ACC112 (cell line): ENCODE measurements at regions not wholly inside any gene's neighbourhood (a gene's known extent, or its start where the extent isn't known, plus 50 kb on each side); places are given as distances from the start of the nearest gene placed in this dataset.
"Not testable (repeated sequence)": the region's sequence is repeated elsewhere in the genome, so short reads cannot be mapped to it uniquely, and the experiment has no call there.

Source experiments
- H2AFZ ChIP-seq: fragments of 200-600 bp; sonication (generic); one replicate; pipeline ENCODE4 v1.6.0; 2017; ENCODE audit warnings: antibody characterized with exemption, low read length; ENCODE audit not compliant: unreplicated experiment
- H3K27ac ChIP-seq: fragments of 200-600 bp; sonication (generic); 2 replicates; pipeline ENCODE4 v1.5.1; 2014; ENCODE audit warnings: low read depth, mild to moderate bottlenecking, antibody characterized with exemption, low read length, moderate library complexity
- H3K27me3 ChIP-seq: fragments of 200-600 bp; sonication (generic); 2 replicates; pipeline ENCODE4 v1.6.1; 2014; ENCODE audit warnings: mild to moderate bottlenecking, antibody characterized with exemption, low read length, moderate library complexity, mixed read lengths; ENCODE audit not compliant: insufficient read depth
- H3K36me3 ChIP-seq: fragments of 200-600 bp; sonication (generic); 2 replicates; pipeline ENCODE4 v1.6.1; 2016; ENCODE audit warnings: mild to moderate bottlenecking, antibody characterized with exemption, low read length, moderate library complexity, mixed read lengths; ENCODE audit not compliant: insufficient read depth
- H3K4me1 ChIP-seq: fragments of 200-600 bp; sonication (generic); one replicate; pipeline ENCODE4 v1.6.1; 2016; ENCODE audit warnings: low read length, mixed read lengths; ENCODE audit not compliant: insufficient read depth, unreplicated experiment, control insufficient read depth
- H3K4me3 ChIP-seq: fragments of 200-600 bp; sonication (generic); 2 replicates; pipeline ENCODE4 v1.5.1; 2014; ENCODE audit warnings: mild to moderate bottlenecking, low read depth, low read length
- H3K79me2 ChIP-seq: fragments of 200-600 bp; sonication (generic); one replicate; pipeline ENCODE4 v1.6.0; 2016; ENCODE audit warnings: low read length; ENCODE audit not compliant: control insufficient read depth, unreplicated experiment, insufficient read depth

- Histone ChIP-seq H3K27ac (no peak overlapping the region), H3K79me2 (no peaks in the 10 kb centered on the region), H2AFZ (no peak overlapping the region), H3K36me3 (no peaks in the 10 kb centered on the region), H3K4me3 (no peak overlapping the region), H3K4me1 (no peaks in the 10 kb centered on the region), H3K27me3 (no peaks in the 10 kb centered on the region)
Measured at GRCh38 chr7:138363721-138364120, 96.3 kb upstream of the TRIM24 start.

GRCh38 chr7:138366137-138366536 is 93.9 kb upstream of the TRIM24 start:
- H3K27me3 ChIP-seq, H3K4me1 ChIP-seq, H3K79me2 ChIP-seq, H3K36me3 ChIP-seq, H3K27ac ChIP-seq, H3K4me3 ChIP-seq, H2AFZ ChIP-seq: not testable (repeated sequence)

- not testable (repeated sequence) for H2AFZ ChIP-seq, H3K27me3 ChIP-seq, H3K79me2 ChIP-seq, H3K36me3 ChIP-seq, H3K4me1 ChIP-seq, H3K27ac ChIP-seq, H3K4me3 ChIP-seq
Measured at GRCh38 chr7:138366676-138367075, 93.4 kb upstream of the TRIM24 start.

DNA sequence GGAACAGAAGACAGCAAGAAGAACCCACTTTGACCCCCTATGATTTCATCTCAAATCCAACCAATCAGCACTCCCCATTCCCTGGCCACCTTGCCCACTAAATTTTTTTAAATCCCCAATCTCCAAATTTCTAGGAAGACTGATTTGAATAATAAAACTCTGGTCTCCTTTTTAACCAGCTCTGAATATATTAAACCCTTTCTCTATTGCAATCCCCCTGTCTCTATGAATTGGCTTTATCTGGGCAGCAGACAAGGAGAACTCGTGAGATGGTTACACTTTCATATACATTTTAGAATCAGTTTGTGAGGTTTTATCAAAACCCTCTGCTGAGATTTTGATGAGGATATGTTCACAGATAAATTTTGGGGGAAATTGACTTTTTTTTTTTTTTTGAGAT is 90.3 kb upstream of the TRIM24 start:
- no peaks in the 10 kb centered on the region for H3K4me1 ChIP-seq
- H3K79me2 ChIP-seq = no peaks in the 10 kb centered on the region
- no peaks in the 10 kb centered on the region for H3K36me3 ChIP-seq
- H2AFZ ChIP-seq = no peak overlapping the region
- H3K27me3 ChIP-seq = no peaks in the 10 kb centered on the region
- no peak overlapping the region for H3K4me3 ChIP-seq
- no peak overlapping the region for H3K27ac ChIP-seq

DNA sequence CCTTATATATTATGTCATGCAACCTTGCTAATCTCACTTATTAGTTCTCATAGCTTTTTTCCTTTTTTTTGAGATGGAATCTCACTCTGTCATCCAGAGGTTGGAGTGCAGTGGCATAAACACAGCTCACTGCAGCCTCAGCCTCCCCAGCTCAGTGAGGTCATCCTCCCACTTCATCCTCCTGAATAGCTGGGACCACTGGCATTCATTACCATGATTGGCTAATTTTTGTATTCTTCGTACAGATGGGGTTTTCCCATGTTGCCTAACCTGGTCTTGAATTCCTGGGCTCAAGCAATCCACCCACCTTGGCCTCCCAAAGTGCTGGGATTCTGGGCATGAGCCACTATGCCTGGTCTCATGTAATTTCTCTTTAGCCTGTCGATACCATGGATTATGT is 89.1 kb upstream of the TRIM24 start:
- H3K79me2 ChIP-seq = no peaks in the 10 kb centered on the region
- H3K4me1 ChIP-seq = no peaks in the 10 kb centered on the region
- no peaks in the 10 kb centered on the region for H3K27me3 ChIP-seq
- H3K27ac ChIP-seq = no peak overlapping the region
- H2AFZ ChIP-seq = no peak overlapping the region
- H3K36me3 ChIP-seq = no peaks in the 10 kb centered on the region
- no peak overlapping the region for H3K4me3 ChIP-seq

DNA sequence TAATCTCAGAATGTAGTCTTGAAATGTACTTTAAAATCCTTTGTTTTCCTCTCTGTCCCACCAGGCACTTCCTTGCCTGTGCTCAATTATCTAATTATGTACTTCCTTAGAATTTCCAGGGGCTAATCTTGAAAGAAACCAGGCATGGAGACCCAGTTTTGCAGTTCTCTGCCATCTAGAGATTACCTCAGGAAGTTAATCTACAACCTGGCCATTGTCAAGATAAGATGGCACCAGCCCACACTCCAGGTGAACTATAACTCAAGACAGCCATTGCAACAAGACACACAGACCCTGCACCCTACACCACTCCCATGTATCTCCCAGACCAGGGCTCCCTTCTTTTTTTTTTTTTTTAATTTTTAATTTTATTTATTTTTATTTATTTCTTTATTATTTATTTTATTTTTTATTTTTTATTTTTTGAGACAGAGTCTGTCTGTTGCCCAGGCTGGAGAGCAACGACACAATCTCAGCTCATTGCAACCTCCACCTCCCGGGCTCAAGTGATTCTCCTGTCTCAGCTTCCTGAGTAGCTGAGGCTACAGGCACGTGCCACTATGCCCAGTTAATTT is 85.9 kb upstream of the TRIM24 start:
- H3K27me3 ChIP-seq = no peaks in the 10 kb centered on the region
- H2AFZ ChIP-seq = no peak overlapping the region
- no peak overlapping the region for H3K27ac ChIP-seq
- no peaks in the 10 kb centered on the region for H3K4me1 ChIP-seq
- H3K4me3 ChIP-seq = no peak overlapping the region
- no peaks in the 10 kb centered on the region for H3K79me2 ChIP-seq
- no peaks in the 10 kb centered on the region for H3K36me3 ChIP-seq

DNA sequence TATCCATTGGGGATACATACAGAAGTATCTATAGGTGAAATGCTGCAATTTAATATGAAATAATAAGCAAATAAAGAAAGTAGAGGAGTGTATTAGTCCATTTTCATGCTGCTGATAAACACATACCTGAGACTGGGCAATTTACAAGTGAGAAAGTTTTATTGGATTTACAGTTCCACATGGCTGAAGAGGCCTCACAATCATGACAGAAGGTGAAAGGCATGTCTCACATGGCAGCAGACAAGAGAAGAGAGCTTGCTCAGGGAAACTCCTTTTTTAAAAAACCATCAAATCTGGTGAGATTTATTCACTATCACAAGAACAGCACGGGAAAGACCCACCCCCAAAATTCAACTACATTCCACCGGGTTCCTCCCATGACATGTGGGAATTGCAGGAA is 82.8 kb upstream of the TRIM24 start:
- H3K4me1 ChIP-seq = no peaks in the 10 kb centered on the region
- H3K36me3 ChIP-seq = no peaks in the 10 kb centered on the region
- no peak overlapping the region for H3K27ac ChIP-seq
- no peaks in the 10 kb centered on the region for H3K27me3 ChIP-seq
- H2AFZ ChIP-seq = no peak overlapping the region
- no peaks in the 10 kb centered on the region for H3K79me2 ChIP-seq
- H3K4me3 ChIP-seq = no peak overlapping the region

DNA sequence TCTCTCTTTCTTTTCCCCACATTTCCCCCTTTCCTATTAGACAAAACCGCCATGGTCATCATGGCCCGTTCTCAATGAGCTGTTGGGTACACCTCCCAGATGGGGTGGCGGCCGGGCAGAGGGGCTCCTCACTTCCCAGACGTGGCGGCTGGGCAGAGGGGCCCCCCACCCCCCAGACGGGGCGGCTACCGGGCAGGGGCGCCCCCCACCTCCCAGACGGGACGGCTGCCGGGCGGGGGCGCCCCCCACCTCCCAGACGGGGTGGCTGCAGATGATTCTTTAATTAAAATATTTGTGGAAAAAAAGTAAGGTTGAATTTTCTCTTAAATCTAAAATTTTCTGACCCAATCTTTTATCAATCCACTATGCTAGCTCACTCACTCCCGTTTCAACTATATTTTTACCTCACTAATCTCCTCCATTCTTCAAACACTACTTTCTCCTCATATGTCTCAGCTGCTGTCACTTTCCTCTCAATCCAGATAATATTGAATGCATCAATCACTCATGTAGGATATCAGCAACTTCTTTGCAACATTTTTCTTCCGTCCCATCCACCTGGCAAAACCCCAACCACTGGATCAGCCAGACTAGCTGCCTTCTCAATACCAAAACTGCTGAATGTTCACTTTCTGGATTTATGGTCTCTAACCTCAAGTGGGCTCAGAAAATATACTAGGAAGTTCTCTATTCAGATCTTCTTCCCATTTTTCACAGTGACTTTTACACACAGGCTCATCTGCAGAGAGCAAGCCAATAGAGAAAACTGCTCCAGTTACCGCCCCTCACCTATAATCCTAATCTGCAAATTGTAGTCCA is 81.1 kb upstream of the TRIM24 start:
- Histone ChIP-seq H3K4me1 (no peaks in the 10 kb centered on the region), H3K79me2 (no peaks in the 10 kb centered on the region), H3K4me3 (no peak overlapping the region), H3K36me3 (no peaks in the 10 kb centered on the region), H3K27ac (no peak overlapping the region), H2AFZ (no peak overlapping the region), H3K27me3 (no peaks in the 10 kb centered on the region)

- no peaks in the 10 kb centered on the region for H3K4me1 ChIP-seq
- H2AFZ ChIP-seq = no peak overlapping the region
- no peaks in the 10 kb centered on the region for H3K79me2 ChIP-seq
- no peak overlapping the region for H3K27ac ChIP-seq
- no peaks in the 10 kb centered on the region for H3K36me3 ChIP-seq
- H3K4me3 ChIP-seq = no peak overlapping the region
- H3K27me3 ChIP-seq = no peaks in the 10 kb centered on the region
Measured at GRCh38 chr7:138382862-138383565, 77.0 kb upstream of the TRIM24 start.

- Histone ChIP-seq H3K27me3 (no peaks in the 10 kb centered on the region), H3K36me3 (no peaks in the 10 kb centered on the region), H3K4me1 (no peaks in the 10 kb centered on the region), H3K4me3 (no peak overlapping the region), H2AFZ (no peak overlapping the region), H3K79me2 (no peaks in the 10 kb centered on the region), H3K27ac (no peak overlapping the region)
Measured at GRCh38 chr7:138386821-138387220, 73.2 kb upstream of the TRIM24 start.
